ENCODE measurements at regions not wholly inside any gene's neighbourhood (a gene's known extent, or its start where the extent isn't known, plus 50 kb on each side); places are given as distances from the start of the nearest gene placed in this dataset.

DNA sequence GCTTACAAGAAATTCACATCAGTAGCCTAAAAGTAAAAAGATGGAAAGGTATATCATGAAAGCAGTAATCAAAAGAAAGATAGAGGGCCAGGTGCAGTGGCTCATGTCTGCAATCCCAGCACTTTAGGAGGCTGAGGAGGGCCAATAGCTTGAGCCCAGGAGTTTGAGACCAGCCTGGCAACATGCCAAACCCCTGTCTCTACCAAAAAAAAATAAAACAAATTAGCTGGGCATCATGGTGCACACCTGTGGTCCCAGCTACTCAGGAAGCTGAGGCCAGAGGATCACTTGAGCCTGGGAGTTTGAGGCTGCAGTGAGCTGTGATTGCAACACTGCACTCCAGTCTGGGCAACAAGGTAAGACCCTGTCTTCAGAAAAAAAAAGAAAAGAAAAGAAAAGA, 55.5 kb downstream of the GSPT2 start:
- DNase-seq (ENCODE audit: low spot score) = no peak

DNA sequence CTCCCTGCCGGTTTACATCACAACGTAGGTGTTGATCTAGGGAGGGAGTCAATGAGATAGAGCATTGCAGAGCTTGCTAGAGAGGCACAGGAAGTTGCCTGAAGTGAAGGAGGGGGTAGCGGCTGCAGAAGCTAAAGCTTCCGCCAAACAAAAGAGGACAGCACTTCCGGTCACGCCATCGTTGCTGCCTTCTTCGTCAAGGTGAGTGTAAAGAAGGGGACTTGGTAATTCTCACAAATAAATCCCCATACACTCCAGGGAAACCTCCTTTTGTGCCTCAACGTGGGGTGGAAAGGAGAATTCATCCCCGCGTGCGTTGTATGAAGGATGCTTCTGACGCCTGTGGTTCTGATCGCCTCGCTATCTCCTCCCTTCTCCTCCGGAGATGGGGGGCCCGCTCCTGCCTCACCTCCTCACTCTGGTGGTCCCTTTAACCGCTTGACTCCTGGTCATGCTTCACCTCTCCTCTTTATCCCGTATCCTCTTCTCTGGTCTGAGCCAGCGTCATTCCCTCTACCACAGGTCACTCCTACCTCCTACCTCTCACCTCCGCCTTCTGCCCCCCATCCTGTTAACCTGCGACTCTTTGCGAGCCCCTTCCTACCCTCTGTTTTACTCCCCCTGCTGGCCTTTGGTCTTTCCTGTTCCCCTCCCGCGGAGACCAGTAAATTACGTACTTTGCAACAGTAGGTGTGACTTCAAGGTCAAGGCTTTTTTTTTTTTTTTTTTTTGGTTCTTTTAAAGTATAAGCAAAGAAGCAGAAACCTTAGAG, 59.9 kb downstream of the GSPT2 start:
- DNase-seq (ENCODE audit: low spot score) = peak; percentile 79

DNA sequence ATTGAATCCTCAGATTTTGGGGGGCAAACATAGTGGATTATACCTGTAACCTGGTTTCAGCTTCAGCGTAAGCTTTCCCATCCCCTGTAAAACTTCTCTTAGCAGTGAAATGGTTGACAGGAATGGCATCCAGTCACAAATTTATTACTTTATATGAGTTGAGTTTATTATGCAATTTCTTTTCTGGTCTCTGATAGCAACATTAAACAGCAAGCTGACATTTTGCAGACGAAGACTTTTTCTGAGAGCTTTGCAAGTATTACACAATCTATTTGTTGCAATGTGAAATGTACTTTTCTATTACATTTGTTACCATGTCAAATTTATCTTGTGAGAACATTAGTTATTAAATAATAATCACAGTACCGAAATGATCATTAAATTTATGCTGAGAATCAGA, 60.6 kb downstream of the GSPT2 start:
- DNase-seq (ENCODE audit: low spot score) = no peak

DNA sequence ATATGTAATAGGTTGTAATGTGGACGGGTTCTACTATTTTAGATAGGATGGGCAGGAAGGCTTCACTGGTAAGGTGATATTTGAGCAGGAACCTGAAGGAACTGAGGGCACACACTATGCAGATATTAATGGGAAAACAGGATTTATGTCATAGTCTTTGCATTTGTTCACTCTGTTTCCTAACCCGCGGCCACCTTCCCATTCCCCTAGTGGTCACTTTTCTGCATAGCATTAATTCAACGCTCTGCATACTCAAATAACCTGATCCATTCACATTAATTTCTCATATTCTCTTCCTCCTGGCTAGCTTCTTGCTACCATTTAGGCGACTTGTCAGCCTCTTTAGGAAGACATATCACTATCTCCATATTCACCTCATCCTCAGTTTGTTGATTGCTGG, 61.5 kb downstream of the GSPT2 start:
- DNase-seq (ENCODE audit: low spot score) = no peak

DNA sequence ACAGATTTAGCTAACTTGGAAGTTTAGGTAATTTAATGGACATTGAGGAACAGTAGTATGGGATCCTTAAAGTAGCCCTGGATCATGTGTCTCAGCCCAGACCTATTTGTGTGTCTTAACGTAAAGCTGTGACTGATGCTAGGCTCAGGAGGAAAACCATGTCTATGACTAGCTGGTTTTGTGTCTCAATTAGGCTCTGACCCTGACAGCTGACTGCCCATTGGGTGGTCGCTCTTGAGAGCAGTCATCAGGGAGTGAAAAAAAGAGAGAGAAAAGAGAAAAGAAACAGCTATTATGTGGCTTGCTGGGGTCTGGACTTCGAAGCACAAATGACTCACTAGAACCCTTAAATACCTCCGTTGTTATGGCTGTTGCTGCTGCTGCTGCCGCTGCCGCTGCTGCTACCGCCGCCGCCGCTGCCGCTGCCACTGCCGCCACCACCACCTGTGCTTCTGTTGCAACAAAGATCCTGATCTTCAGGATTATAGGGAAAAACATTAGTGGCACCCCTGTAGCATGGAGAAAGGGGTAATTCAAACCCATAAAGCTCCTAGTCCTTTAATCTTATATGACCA, 70.7 kb downstream of the GSPT2 start:
- DNase-seq (ENCODE audit: low spot score) = no peak

DNA sequence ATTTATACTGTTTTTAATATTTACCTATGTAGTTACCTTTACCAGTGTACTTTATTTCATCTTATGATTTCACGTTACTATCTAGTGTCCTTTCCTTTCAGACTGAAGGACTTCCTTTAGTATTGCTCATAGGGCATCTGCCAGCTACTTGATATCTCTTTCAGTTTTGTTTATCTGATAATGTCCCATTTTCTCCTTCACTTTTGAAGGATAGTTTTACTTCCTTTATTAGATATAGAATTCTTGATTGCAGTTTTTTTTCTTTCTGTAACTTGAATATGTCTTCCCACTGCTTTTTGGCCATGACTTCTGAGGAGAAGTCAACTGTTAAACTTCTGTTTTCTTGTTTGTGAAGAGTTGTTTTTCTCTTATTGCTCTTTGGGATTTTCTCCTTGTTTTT, 69.4 kb upstream of the MAGED1 start:
- no peak for DNase-seq (ENCODE audit: low spot score)

DNA sequence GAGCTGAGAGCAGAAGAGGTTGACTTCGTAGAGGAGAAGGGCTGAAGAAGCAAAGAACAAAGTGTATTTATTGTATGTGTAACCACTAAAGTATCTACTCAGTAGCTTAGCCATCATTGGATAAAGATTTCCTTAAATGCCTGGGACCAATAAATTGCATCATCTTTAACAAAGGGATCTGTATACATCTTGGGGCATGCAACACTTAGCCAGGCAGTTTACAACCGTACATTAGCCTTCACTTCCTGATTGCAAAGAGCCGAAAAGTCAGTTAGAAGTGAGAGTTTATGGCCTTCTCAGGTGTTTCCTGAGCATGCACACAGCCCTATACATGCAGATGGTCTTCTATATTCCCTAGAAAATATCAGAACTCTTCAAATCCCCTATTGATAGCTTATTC, 68.0 kb upstream of the MAGED1 start:
- no peak for DNase-seq (ENCODE audit: low spot score)

DNA sequence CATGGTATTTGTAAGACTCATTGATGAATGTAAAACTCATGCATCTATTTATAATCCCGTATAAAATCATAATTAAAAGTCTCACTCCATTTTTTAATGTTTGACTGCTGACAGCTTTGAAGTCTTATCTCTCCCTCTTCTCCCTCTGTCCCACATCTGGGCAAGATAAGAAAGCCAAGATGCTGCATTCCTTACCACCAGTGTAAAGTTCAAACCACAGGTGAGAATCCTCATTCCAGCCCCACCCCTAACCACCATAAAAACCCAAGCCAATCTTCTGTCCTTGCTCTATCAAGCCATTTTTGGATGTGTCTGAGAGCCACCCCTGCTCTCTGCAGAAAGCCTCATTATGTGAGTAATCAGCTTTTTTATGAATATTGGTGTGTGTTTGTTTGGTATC, 59.3 kb upstream of the MAGED1 start:
- DNase-seq (ENCODE audit: low spot score) = no peak

DNA sequence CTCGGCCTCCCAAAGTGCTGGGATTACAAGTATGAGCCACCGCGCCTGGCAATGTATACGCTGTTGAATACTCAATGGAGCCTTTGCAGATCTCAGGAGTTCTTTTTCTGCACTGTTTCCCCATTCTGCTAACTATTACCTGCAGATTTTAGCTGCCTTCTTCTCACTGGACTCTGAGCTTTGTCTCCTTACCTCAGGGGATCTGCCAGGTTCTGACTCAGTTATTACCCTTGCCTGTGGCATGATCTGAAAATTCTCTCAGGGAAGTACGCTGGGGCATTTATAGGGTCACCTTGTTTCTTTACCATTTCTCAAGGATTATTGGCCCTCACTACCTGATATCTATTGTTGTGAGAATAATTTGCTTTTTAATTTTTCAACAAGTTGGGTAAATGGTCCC, 56.6 kb upstream of the MAGED1 start:
- DNase-seq (ENCODE audit: low spot score) = no peak

DNA sequence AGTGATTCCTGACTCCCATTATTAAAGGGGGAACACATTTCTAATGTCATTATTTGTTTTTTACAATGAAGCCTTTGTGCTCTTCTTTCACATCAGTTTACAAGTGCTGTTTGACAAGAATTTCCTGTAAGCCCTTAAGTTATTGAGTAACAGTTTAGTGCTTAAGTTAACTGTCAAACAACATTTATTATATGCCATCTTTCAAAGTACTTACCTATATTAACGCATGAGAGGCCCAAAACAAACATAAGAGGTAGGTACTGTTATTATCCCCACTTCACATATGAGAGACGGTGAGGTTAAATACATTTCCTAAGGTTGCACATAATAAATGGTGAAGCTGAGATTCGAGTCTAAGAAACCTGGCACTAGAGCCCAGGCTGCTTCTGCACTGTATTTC, 56.0 kb upstream of the MAGED1 start:
- no peak for DNase-seq (ENCODE audit: low spot score)

DNA sequence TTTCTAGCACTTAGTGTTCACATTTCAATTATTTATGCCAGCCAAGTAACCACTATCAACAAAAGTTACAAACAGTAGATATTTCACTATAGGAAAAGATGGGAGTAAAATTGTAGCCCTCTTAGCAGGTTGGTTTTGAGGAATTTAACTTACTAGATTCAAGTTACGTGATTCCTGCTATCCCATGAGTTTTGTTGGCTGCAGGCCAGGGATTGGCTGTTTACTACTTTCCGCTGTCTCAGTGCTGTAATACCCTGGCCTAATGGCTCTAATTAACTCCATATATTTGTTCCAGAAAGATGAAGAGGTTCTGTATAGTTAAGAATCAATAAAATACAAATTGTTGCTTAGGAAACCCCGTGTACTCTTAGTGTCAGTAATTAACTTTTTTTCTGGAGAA, 55.5 kb upstream of the MAGED1 start:
- peak; percentile 9 for DNase-seq (ENCODE audit: low spot score)

Measured in H4 (cell line).